HPDE6-E6E7 (cell line): ENCODE measurements at regions not wholly inside any gene's neighbourhood (a gene's known extent, or its start where the extent isn't known, plus 50 kb on each side); places are given as distances from the start of the nearest gene placed in this dataset.
"Not testable (repeated sequence)": the region's sequence is repeated elsewhere in the genome, so short reads cannot be mapped to it uniquely, and the experiment has no call there.

Experiments used
- DNase-seq: peaks from one replicate; pipeline ENCODE4 v3.0.0; 2011; ENCODE audit warnings: missing footprints; ENCODE audit errors: extremely low spot score

- DNase-seq, result no peak
Measured at GRCh38 chr20:6662309-6662708, 105.2 kb upstream of the BMP2 start.

- DNase-seq, result peak; percentile 93
Measured at GRCh38 chr20:6660441-6660840, 107.0 kb upstream of the BMP2 start.

GRCh38 chr20:6658909-6659308 lies 108.6 kb upstream of the BMP2 start:
- DNase-seq, result not testable (repeated sequence)

- no peak for DNase-seq
Measured at GRCh38 chr20:6657904-6658303, 109.6 kb upstream of the BMP2 start.

GRCh38 chr20:6657111-6657510 lies 110.4 kb upstream of the BMP2 start:
- no peak for DNase-seq

GRCh38 chr20:6654513-6655252 lies 112.8 kb upstream of the BMP2 start:
- peak; percentile 91 for DNase-seq

- no peak for DNase-seq
Measured at GRCh38 chr20:6651561-6651960, 115.9 kb upstream of the BMP2 start.

GRCh38 chr20:6651016-6651415 lies 116.5 kb upstream of the BMP2 start:
- DNase-seq, result peak; percentile 94

- no peak for DNase-seq
Measured at GRCh38 chr20:6646021-6646636, 121.4 kb upstream of the BMP2 start.

GRCh38 chr20:6644813-6645628 lies 122.5 kb upstream of the BMP2 start:
- DNase-seq, result no peak

- DNase-seq, result no peak
Measured at GRCh38 chr20:6641012-6641411, 126.5 kb upstream of the BMP2 start.

- DNase-seq, result no peak
Measured at GRCh38 chr20:6637160-6637579, 130.3 kb upstream of the BMP2 start.

GRCh38 chr20:6636209-6637159 lies 131.0 kb upstream of the BMP2 start:
- peak; percentile 76 for DNase-seq

GRCh38 chr20:6635034-6635736 lies 132.3 kb upstream of the BMP2 start:
- DNase-seq, result no peak

- DNase-seq, result no peak
Measured at GRCh38 chr20:6632187-6632586, 135.3 kb upstream of the BMP2 start.

- no peak for DNase-seq
Measured at GRCh38 chr20:6630514-6630913, 137.0 kb upstream of the BMP2 start.

- no peak for DNase-seq
Measured at GRCh38 chr20:6629564-6629963, 137.9 kb upstream of the BMP2 start.

- no peak for DNase-seq
Measured at GRCh38 chr20:6626805-6627204, 140.7 kb upstream of the BMP2 start.

- no peak for DNase-seq
Measured at GRCh38 chr20:6623989-6624388, 143.5 kb upstream of the BMP2 start.

GRCh38 chr20:6622041-6622440 lies 145.4 kb upstream of the BMP2 start:
- DNase-seq, result no peak

GRCh38 chr20:6618051-6618450 lies 149.4 kb upstream of the BMP2 start:
- no peak for DNase-seq
